MG63 (cell line): ENCODE measurements at regions not wholly inside any gene's neighbourhood (a gene's known extent, or its start where the extent isn't known, plus 50 kb on each side); places are given as distances from the start of the nearest gene placed in this dataset.

Source experiments
- DNase-seq: peaks from one replicate; pipeline ENCODE4 v3.0.0-alpha.2; 2020
- H3K27me3 ChIP-seq: fragments of 250-450 bp; sonication (Bioruptor Pico); 2 replicates; pipeline ENCODE4 v1.5.1; 2020; ENCODE audit warnings: mild to moderate bottlenecking, moderate library complexity
- H3K36me3 ChIP-seq: fragments of 250-450 bp; sonication (Bioruptor Pico); 2 replicates; pipeline ENCODE4 v1.5.1; 2020; ENCODE audit warnings: mild to moderate bottlenecking, moderate library complexity
- H3K4me3 ChIP-seq: fragments of 250-450 bp; sonication (Bioruptor Pico); 2 replicates; pipeline ENCODE4 v1.5.1; 2020; ENCODE audit warnings: mild to moderate bottlenecking, moderate library complexity
- H3K9me3 ChIP-seq: fragments of 250-450 bp; sonication (Bioruptor Pico); 2 replicates; pipeline ENCODE4 v1.5.1; 2020; ENCODE audit warnings: mild to moderate bottlenecking, moderate library complexity

DNA sequence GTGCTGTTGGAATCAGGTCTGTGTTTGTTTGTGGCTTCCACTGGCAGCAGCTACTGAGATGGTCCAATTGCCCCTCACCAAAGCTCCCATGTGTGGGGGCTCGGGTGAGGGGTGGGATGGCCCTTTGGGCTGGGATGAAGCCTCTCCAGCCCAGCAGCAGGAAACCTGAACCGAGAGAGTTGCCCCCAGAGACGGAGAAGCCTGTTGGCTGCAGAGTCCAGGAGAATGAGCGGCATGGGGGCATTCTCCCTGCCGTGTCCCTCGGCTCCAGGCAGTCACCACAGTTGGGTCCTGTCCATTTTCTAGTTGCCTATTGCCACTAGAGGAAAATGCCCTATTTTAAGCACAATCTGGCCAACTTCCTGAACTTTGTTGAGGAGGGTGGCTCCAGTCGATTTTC is 222.2 kb upstream of the PPP2R2D start:
- Histone ChIP-seq H3K27me3 (no peaks in the 10 kb centered on the region; the same call in 1 of the 2 replicates), H3K4me3 (no peak overlapping the region), H3K36me3 (no peaks in the 10 kb centered on the region), H3K9me3 (no peaks in the 10 kb centered on the region)
- no peak for DNase-seq

DNA sequence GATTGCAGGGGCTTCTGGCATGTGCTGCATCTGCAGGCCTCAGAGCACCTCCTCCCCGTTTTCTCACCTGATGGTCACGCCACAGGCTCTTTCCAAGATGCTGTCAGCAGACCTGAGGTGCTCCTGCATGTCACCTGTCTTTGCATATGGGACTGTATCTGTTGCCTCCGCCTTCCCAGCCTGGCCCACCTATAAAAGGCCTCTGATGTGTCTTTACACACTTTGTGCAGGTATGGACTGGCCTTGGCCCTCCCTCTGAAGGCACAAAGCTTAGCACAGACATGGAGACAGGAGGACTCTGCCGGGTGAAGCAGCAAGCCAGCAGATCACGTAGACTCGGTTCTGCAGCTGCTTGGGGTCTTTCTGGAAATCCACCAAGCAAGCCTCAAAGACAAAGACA is 220.9 kb upstream of the PPP2R2D start:
- Histone ChIP-seq H3K9me3 (no peaks in the 10 kb centered on the region), H3K4me3 (no peak overlapping the region), H3K36me3 (no peaks in the 10 kb centered on the region), H3K27me3 (no peaks in the 10 kb centered on the region; the same call in 1 of the 2 replicates)
- no peak for DNase-seq

DNA sequence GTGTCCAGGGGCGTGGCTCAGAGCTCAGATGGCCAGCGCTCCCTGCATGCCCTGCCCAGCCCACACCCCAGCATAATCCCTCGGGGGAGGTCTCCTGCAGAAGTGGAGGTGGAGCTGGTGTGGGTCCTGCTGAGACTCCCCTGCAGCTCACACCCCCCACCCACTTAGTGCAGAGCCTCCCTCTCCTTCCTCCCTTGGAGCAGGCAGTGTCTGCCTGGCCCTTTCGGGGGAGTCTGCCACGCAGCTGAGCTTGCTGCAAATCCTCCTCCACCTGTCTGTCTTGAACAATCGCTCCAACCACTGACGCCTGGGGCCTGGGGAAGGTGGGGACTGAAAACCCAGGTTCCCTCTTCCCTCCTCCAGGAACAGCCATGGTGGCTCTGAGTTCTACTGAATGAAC is 219.7 kb upstream of the PPP2R2D start:
- no peak for DNase-seq
- Histone ChIP-seq H3K27me3 (no peaks in the 10 kb centered on the region; the same call in 1 of the 2 replicates), H3K9me3 (no peaks in the 10 kb centered on the region), H3K36me3 (no peaks in the 10 kb centered on the region), H3K4me3 (no peak overlapping the region)

DNA sequence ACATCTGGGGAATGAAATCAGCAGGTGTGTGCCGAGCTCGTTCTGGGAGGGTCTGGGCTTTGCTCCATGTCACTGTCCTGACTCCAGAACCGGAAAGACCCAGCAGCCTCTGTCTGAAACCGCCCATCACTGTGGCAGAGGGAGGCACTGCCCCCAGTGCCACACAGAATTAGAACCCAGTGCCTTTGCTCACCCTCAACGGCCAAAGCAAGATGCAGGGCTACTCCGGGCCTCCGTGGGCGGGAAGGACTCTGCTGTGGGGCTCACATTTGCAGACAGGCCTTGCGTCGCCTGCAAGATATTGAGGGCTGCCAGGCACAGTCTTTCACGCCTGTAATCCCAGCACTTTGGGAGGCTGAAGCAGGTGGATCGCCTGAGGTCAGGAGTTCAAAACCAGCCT is 219.2 kb upstream of the PPP2R2D start:
- H3K9me3 ChIP-seq = no peaks in the 10 kb centered on the region
- DNase-seq = no peak
- H3K4me3 ChIP-seq = no peak overlapping the region
- no peaks in the 10 kb centered on the region for H3K36me3 ChIP-seq
- no peaks in the 10 kb centered on the region for H3K27me3 ChIP-seq

DNA sequence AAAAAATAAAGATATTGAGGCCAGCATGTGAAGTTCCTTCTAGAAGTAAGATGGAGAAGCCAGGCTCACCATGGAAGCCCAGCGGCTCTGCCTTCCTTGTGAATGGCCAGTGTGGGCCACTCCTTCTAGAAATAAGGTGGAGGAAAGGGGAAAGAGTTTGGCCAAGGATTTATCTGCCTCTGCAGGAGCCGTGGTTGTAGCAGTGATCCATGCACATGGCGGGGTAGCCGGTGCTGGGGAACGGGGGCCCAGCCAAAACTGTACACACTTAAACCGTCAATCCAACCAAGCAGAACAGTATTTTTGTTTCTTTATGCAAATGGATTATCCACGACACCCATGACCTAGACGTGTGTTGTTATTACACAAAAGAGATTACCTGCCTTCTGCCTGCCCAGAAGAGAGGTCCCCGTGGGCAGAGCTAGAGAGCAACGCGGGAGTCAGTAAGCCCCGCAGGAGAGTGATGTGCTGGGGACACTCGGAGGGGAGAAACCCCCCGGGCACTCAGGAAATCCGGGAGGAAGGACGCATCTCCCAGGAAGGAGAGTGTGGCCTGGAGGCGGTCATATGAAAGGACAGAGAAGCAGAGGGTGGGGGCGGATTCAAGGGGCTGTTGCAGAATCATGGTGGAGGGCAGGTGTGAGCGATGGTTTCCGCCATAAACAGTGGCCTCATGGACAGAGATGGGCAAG is 218.4 kb upstream of the PPP2R2D start:
- DNase-seq = no peak

DNA sequence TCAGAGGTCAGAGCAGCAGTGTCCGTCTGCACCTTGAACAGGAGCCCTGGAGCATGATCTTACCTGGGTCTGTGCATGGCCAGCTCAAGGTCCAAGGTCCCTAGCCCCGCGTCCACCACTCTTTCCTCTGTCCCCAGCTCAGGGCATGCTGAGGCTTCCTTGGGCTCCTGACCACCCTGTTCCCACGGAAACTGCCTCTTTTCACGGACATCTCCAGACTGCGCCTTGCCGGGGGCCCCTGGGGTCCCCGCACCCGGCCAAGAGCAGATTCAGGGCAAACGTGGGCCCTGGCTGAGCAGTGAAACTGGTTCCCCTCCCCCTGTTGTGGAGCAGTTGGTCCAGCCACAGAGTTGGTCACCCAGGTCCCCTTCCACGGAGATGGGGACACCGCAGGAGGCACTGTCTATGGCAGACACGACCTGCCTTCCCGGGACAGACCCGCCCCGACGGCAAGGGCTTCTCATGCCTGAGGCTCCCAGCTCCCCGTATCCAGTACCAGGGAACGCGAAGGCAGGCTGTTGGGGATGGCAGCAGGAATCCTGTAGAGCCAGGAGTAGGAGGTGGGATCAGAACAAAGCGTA is 217.4 kb upstream of the PPP2R2D start:
- no peaks in the 10 kb centered on the region for H3K9me3 ChIP-seq
- H3K4me3 ChIP-seq = no peak overlapping the region
- DNase-seq = no peak
- H3K27me3 ChIP-seq = no peaks in the 10 kb centered on the region
- H3K36me3 ChIP-seq = no peaks in the 10 kb centered on the region

More for the DNA sequence above, 218.4 kb upstream of the PPP2R2D start:
- Histone ChIP-seq H3K9me3 (no peaks in the 10 kb centered on the region), H3K4me3 (no peak overlapping the region), H3K36me3 (no peaks in the 10 kb centered on the region), H3K27me3 (no peaks in the 10 kb centered on the region)

DNA sequence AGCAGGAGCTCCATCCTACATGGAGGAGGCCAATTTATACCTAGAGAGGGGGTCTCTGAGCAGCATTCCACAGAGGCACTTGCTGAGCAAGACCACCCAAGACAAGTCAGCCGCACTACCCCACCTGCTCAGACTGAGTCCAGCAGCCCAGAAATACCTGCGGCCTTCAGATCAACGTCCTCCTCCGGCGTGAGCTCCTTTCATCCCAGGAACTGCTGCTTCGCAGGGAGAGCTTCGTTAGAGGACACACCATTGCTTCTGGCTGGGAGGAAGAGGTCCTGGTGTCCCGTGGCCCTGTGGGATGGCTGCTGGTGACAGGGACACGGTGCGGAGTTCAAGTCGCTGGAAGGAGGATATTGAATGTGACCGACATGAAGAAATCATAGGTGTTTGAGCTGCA is 216.9 kb upstream of the PPP2R2D start:
- Histone ChIP-seq H3K9me3 (no peaks in the 10 kb centered on the region), H3K36me3 (no peaks in the 10 kb centered on the region), H3K4me3 (no peak overlapping the region), H3K27me3 (no peaks in the 10 kb centered on the region)
- DNase-seq = no peak

DNA sequence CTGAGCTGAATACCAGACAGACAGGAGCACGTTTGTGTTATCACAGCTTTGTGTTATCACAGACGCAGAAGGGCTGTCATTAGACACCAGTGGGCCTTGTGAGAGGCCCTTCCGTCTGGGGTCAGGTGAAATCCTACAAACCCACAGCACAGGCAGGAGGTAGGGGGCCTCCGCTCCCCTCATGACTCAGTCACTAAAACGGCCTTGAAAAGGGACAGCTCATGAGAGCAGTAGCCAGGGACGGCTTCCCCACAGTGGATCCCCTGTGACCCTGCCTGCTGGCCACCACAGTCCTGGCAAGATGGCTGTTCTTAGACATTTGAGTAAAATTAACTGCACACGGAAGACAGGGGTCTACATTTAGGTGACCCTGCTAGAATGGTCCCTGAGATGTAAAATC is 215.8 kb upstream of the PPP2R2D start:
- DNase-seq = no peak
- no peaks in the 10 kb centered on the region for H3K36me3 ChIP-seq
- no peak overlapping the region for H3K4me3 ChIP-seq
- no peaks in the 10 kb centered on the region for H3K27me3 ChIP-seq
- H3K9me3 ChIP-seq = no peaks in the 10 kb centered on the region

DNA sequence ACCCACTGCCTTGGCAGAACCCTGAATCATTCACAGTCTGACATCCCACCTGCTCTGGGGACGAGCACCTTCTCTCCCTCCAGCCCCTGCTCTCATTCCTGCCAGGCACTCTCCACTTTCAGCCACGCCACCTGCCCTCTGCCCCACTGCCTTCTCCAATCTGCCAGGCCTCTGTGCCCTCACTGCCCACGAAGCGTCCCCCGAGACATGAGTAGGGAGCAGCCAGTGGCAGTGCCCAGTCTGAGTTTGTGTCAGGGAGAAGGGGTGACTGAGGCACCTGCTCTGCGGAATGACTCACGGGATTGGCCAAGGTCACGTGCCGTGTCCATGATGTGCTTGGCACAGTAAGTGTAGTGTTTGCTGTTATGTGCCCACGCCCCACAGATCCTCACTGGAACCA is 215.2 kb upstream of the PPP2R2D start:
- H3K27me3 ChIP-seq = no peaks in the 10 kb centered on the region
- H3K4me3 ChIP-seq = no peak overlapping the region
- H3K9me3 ChIP-seq = no peaks in the 10 kb centered on the region
- no peaks in the 10 kb centered on the region for H3K36me3 ChIP-seq
- no peak for DNase-seq

DNA sequence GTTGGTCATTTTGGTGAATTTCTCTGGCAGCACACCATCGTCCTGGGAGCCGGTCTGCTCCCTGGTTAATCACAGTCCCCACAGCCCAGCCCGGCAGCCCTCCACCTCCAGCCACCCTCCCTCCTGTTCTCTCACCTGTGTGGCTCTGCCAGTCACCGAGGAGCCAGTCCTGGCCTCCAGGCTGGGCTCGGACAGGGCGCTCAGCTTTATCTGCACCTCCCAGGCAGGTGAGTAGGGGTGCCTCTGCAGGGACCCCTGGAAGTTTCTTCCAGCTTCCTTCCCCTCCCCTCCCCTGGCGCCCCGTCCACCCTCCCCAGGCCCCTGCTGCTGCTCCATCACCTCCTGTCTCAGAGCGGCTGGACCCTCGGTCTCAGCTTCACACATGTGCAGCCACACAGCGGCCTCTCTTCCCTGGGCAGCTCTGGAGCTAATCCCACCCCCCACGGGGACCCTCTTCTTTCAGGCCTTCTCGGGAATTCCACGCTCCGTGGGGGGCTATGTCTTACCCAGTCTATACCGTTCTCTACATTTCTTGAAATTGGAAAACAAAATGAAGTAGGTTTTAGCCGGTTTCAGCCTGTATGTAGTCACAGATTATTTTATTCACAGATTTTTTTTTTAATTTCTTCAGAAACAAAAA is 213.9 kb upstream of the PPP2R2D start:
- no peak for DNase-seq
- H3K9me3 ChIP-seq = no peaks in the 10 kb centered on the region
- no peaks in the 10 kb centered on the region for H3K36me3 ChIP-seq
- no peaks in the 10 kb centered on the region for H3K27me3 ChIP-seq
- no peak overlapping the region for H3K4me3 ChIP-seq

DNA sequence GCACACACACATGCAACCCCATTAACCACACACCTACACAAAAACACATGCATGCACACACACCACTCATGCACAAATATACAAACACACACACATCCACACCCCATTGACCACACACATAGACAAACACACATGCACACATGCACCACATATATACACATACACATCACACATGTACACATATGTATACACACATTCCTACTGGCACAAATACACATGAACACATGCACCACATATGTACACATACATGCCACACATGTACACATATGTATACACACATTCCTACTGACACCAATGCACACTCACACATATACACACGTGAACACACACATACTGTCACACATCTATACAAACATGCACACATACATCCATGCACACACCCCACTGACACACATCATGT is 212.5 kb upstream of the PPP2R2D start:
- Histone ChIP-seq H3K36me3 (no peaks in the 10 kb centered on the region), H3K9me3 (no peaks in the 10 kb centered on the region), H3K4me3 (no peak overlapping the region), H3K27me3 (no peaks in the 10 kb centered on the region)
- no peak for DNase-seq

DNA sequence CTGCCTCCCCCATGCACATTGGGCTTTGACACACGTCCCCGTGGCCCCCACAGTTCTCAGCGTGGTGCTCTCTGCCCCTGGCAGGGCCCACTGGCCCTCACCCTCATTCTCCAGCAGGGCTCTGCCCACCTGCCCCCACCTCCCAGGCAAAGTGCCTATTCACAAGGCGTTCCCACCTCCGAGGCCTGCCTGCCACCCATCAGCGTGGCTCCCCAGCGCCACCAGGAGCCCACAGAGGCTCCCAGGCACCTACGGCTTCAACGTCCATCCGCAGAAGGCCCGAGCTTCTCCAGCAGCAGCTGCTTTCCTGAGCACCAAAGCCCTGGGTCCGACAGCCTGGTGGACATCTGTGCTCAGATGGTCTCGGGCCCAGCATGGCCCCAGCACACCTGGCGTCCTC is 211.8 kb upstream of the PPP2R2D start:
- H3K36me3 ChIP-seq = no peaks in the 10 kb centered on the region
- no peaks in the 10 kb centered on the region for H3K9me3 ChIP-seq
- H3K27me3 ChIP-seq = no peaks in the 10 kb centered on the region
- DNase-seq = no peak
- no peak overlapping the region for H3K4me3 ChIP-seq

DNA sequence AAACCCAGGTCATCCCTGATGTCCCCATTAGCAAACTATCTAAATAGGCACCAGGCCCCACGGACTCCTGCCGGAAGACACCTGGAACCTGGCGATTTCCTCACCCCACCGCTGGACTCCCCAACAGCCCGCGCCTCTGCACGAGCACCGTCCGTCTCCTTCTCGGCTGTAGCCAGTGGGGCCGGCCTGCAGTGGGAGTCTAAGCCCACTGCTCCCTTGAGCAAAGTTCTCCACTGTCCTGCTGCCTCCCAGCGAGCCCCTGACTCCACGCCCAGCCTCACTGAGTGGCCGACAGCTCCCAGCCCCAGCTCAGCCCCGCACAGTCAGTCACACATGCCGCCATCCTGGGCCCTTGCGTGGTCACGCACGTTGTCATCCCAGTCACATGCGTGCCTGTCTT is 211.3 kb upstream of the PPP2R2D start:
- no peak overlapping the region for H3K4me3 ChIP-seq
- H3K27me3 ChIP-seq = no peaks in the 10 kb centered on the region
- H3K9me3 ChIP-seq = no peaks in the 10 kb centered on the region
- no peaks in the 10 kb centered on the region for H3K36me3 ChIP-seq
- no peak for DNase-seq

DNA sequence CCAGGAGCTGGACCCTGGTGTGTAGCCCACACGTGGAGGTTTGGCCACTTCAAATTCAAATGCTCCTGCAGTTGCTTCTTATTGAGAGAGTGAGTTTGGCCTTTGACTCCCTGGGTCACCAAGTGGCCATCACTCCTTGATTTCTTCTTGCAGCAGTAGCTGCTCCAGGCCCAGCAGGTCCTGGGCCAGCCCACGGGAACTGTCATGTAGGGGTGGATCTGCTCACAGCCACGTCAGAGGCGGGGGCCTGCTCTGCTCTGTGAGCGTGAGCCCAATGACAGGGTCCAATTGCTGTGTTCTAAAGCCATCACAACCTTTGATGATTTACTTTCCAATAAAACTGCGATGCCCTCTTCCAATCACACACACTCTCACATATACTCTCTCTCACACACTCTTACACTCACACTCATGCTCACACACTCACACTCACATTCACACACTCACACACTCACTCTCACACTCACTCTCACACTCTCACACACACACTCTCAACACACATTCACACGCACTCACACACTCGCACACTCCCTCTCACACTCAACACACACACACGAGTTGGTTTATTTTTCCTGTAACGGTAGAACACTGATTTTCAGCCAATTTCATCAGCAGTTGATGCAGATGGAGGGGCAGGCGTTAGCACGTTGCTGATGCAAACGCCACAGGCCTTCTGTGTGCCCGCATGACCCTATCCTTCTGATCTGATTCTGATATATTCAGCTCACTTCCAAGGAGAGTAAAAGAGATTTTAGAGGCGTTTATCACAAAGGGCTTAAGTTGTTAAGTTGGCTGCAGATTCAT is 210.7 kb upstream of the PPP2R2D start:
- Histone ChIP-seq H3K27me3 (no peaks in the 10 kb centered on the region), H3K4me3 (no peak overlapping the region), H3K36me3 (no peaks in the 10 kb centered on the region), H3K9me3 (no peaks in the 10 kb centered on the region)
- no peak for DNase-seq

DNA sequence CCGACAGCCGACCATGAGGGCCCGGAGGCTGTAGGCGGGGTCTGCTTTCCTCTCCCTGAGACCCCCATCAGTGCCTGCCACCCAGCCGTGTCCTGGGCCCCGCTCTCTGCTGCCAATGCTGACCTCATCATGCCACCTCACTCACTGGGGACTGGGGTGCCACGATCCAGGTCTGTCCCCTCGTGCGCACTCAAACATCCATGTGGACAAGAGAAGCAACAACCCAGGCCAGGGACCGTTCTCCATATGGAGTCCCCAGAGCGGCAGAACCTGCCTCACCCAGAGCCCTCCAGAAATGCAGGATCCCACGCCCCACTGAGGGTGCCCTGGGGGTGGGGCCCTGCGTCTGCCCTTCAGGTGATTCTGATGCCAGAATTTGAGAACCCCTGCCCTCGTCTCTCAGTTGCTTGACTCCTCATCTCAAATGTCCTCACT is 210.0 kb upstream of the PPP2R2D start:
- DNase-seq = no peak
- Histone ChIP-seq H3K27me3 (no peaks in the 10 kb centered on the region), H3K36me3 (no peaks in the 10 kb centered on the region), H3K4me3 (no peak overlapping the region), H3K9me3 (no peaks in the 10 kb centered on the region)

DNA sequence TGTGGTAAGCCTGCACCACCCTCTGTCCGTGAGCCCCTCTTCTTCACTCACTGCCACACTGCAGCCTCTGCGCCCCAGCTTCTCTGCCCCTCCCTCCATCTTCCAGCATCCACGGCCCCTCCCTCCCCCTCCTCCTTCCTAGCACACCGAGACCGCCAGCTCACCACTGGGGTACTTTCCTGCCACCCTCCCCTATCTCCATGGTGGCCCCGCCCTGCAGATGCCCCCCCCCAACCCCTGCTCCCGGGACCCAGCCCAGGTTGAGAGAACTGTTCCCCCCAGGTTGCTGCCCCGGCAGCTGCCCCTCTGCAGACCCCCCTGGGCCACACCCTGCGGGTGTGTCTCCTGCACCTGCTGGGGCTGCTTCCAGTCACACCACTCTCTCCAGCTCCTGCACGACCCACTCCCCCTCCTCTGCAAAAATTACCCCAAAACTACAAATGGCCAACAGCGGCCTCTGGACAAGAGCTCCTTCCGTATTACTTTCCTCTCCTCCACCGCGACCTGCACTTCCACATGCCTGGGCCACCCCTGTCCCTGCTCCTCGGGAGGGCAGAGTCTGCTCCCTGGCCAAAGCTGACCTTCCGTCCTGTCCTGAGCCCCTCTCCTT is 209.2 kb upstream of the PPP2R2D start:
- no peak for DNase-seq
- Histone ChIP-seq H3K9me3 (no peaks in the 10 kb centered on the region), H3K27me3 (no peaks in the 10 kb centered on the region)

DNA sequence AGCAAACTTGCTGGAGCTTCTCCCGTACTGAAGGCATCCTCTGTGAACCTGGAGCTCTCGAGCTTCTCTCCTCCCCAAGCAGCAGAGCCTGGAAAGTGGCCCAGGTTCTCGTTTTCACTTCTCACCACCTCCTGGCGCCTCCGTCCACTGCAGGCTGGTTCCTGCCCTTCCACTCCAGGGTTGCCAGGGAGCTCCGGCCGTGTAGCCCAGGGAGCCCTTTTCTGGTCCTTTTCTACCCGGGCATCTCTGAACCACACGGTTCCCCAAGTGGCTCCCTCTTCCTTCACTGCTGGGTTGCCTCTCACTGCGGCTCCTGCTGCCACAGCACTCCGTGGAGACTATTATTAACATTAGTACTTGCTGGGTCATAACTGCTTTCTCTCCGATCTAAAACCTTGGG is 208.6 kb upstream of the PPP2R2D start:
- no peaks in the 10 kb centered on the region for H3K27me3 ChIP-seq
- no peak for DNase-seq
- no peak overlapping the region for H3K4me3 ChIP-seq
- H3K36me3 ChIP-seq = no peaks in the 10 kb centered on the region
- no peaks in the 10 kb centered on the region for H3K9me3 ChIP-seq

More for the DNA sequence above, 209.2 kb upstream of the PPP2R2D start:
- Histone ChIP-seq H3K36me3 (no peaks in the 10 kb centered on the region), H3K4me3 (no peak overlapping the region)
